ENCODE measurements at regions not wholly inside any gene's neighbourhood (a gene's known extent, or its start where the extent isn't known, plus 50 kb on each side); places are given as distances from the start of the nearest gene placed in this dataset.

DNA sequence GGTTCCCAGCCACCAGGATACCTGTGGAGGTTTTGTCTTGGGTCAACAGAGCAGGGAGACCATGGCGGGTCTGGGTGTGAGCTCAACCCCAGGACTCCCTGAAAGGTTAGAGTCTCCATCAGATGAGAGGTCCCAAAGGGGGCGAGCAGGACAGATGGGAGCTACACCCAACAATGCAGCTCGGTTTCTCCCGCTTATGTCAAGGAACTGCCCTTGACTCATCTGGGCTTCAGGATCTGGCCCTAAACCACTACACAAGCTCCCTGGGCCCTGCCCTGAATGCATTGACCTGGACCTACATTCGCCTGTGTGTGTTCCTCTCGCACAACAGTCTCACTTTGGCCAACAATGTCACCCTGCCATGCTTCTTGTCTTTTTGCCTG lies 57.6 kb upstream of the SYNDIG1 start:
- TF ChIP-seq, protein P1, sequence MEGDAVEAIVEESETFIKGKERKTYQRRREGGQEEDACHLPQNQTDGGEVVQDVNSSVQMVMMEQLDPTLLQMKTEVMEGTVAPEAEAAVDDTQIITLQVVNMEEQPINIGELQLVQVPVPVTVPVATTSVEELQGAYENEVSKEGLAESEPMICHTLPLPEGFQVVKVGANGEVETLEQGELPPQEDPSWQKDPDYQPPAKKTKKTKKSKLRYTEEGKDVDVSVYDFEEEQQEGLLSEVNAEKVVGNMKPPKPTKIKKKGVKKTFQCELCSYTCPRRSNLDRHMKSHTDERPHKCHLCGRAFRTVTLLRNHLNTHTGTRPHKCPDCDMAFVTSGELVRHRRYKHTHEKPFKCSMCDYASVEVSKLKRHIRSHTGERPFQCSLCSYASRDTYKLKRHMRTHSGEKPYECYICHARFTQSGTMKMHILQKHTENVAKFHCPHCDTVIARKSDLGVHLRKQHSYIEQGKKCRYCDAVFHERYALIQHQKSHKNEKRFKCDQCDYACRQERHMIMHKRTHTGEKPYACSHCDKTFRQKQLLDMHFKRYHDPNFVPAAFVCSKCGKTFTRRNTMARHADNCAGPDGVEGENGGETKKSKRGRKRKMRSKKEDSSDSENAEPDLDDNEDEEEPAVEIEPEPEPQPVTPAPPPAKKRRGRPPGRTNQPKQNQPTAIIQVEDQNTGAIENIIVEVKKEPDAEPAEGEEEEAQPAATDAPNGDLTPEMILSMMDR (IDR thresholded peaks at IDR 0.05), result no peak
- TF ChIP-seq POLR2A (IDR thresholded peaks at IDR 0.05), result no peak
